HG03095 (cell line): ENCODE measurements at regions not wholly inside any gene's neighbourhood (a gene's known extent, or its start where the extent isn't known, plus 50 kb on each side); places are given as distances from the start of the nearest gene placed in this dataset.
"Not testable (repeated sequence)": the region's sequence is repeated elsewhere in the genome, so short reads cannot be mapped to it uniquely, and the experiment has no call there.

ENCODE experiments used
- ATAC-seq: cut with Tn5 transposase; IDR thresholded peaks from one replicate; pipeline ENCODE4 v1.9.1; 2021; ENCODE audit warnings: moderate library complexity; ENCODE audit not compliant: unreplicated experiment

- no peak for ATAC-seq
These were observed 60.2 kb downstream of the TFPI2 start for GRCh38 chr7:93830141-93830925.

GRCh38 chr7:93828260-93828659 lies 62.3 kb downstream of the TFPI2 start:
- peak; percentile 74 for ATAC-seq

DNA sequence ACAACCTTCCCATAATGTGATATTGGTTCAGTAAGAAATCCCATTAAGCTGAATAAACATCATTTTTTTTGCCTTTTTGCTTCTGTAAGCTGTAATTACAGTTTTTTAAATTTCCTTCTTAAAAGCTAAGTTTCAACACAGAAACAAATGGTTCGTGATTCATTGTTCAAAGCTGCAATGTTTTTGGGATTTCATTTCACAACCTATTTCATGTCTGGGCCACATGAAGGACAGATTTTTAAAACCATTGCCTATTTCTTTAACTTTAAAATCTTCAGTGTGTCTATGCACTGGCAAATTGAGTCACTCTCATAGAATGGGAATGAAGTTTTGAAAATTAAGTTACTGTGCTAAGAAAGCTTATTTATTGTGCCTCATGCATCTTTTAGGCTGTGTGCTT lies 66.9 kb downstream of the TFPI2 start:
- ATAC-seq, result no peak

DNA sequence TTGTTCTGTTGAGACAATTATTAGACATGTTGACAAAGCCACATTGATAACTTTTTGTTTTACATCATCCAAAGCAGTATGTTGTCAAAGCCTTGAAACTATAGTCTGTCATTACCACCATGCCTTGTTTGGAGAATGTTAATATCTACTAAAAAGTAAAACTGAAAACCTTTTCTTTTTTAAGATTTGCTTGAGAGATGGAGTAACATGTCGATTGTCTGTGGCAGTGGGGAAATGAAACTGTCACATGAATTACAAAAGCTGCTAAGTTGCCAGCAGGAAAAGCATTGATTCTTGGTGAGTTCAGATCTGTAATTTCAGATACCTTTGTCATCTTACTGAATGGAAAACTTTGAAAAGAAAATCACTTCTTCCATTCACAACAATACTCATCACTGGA lies 69.1 kb downstream of the TFPI2 start:
- ATAC-seq, result no peak

DNA sequence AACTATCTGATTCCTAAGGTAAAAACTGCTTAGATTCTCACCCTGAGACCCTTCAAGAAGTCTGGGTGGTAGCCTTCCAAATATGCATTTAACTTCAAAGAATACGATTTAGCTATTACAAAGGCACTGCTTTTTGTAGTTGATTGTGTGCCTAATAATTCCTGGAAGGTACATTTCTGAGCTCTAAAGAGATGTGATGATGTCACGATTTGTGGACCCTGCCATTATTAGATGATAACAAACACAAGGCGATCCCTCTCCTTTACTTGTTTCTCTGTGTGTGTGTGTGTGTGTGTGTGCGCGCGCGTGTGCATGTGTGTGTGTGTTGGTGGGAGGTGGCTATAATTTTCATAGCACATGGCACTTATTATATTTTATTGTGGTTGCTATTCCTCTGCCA lies 70.9 kb downstream of the TFPI2 start:
- ATAC-seq, result no peak

GRCh38 chr7:93817526-93817925 lies 73.0 kb downstream of the TFPI2 start:
- no peak for ATAC-seq

DNA sequence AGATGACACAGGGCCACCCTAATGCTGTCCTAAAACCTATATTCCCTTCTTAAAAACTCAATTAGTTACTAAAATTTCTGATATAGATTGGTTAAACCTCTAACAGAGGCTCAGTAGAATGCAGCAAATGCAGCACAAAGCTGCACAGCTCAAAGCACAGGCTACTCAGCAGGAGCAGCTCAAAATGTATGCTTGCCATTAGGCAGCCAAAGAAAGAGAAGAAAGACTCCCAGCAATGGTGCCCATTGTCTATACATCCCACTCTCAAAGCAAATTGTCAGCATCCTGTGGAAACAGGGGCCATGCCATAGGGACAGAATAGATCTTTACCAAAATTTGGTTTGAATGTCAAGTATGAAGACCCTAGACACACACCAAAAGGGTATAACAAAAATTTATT lies 73.5 kb downstream of the TFPI2 start:
- ATAC-seq, result no peak

- no peak for ATAC-seq
These were observed 77.0 kb downstream of the TFPI2 start for GRCh38 chr7:93813514-93813913.

- ATAC-seq, result no peak
These were observed 78.5 kb downstream of the TFPI2 start for GRCh38 chr7:93812061-93812460.

DNA sequence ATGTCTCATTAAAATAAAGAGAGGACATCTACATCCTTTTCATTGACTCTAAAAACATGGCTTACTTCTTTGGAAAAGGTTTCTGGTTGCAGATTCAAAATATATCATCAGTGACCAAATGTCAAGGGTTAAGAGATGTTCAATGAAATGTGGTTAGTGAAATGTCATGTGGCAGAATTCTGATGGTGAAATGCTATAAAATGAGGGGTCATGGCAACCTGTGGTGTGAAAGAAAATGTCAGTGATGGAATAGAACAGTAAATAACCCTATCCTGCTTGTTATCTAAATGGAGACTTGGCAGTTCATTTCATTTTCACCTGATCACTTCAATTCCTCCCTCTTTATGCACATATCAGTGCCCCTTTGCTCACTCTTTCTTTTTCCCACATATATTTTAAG lies 79.4 kb downstream of the TFPI2 start:
- no peak for ATAC-seq

- no peak for ATAC-seq
These were observed 80.0 kb downstream of the TFPI2 start for GRCh38 chr7:93810561-93810960.

DNA sequence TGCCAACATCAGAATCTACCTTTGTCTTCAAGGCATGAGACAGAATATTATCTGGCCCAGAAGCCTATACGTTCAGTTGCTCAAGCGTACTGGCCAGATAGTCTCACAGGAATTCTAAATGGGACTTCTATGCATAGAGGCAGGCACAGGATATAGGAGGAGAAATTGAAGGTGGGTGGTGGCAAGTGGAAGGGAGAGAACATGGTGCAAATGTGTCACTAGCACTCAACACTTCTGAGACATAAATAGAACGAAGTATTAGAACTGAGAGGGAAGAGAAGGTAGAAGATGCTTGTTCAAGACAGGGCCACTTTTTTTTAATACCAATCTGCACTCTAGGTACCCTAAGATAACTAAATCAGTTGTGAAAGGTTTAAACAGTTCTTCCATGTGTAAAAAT lies 85.8 kb downstream of the TFPI2 start:
- ATAC-seq, result no peak

GRCh38 chr7:93799750-93800357 lies 90.7 kb downstream of the TFPI2 start:
- ATAC-seq, result no peak

- not testable (repeated sequence) for ATAC-seq
These were observed 97.4 kb downstream of the TFPI2 start for GRCh38 chr7:93793084-93793697.

DNA sequence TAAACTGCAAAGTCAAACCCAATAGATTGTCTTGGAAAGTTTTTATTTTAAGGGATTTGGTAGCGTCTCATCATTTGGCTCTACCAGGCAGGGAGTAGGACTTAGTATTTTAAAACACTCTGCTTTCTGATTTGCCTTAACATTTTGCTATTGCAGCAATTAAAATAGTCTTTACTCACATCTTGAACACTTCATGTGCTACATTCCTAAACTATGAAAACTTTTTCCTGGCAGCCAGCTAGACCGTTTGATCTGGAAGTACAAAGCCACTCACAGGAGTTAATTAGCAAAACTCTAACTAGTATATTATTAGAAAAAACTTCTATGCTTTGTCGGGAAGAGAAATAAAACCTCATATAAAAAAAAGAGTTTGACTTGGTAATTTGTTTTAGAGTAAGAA lies 111.4 kb downstream of the TFPI2 start:
- no peak for ATAC-seq

- ATAC-seq, result no peak
These were observed 112.2 kb downstream of the TFPI2 start for GRCh38 chr7:93778384-93778783.

- no peak for ATAC-seq
These were observed 117.1 kb downstream of the TFPI2 start for GRCh38 chr7:93773446-93773845.

- no peak for ATAC-seq
These were observed 125.1 kb downstream of the TFPI2 start for GRCh38 chr7:93765475-93765874.

- no peak for ATAC-seq
These were observed 131.9 kb downstream of the TFPI2 start for GRCh38 chr7:93758631-93759030.

- no peak for ATAC-seq
These were observed 133.1 kb downstream of the TFPI2 start for GRCh38 chr7:93757426-93757825.

GRCh38 chr7:93756890-93757289 lies 133.7 kb downstream of the TFPI2 start:
- no peak for ATAC-seq

DNA sequence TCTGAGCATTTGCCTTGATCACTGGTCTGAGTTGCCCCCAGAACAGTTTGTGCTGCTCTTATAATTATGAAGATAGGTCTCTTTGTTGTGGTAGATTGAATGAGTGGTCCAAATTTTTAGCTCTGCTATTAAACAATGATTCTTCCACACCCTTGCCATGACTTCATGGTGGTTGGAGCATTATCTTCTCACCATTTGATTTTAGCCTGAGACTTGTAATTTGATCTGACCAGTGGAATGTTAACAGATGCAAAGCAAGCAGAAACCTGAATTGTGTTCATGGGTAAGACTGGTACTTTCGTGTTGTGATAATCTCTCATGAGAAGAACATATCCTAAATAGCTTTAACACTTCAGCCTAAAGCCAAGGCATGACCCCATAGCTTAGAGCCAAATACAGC lies 139.1 kb downstream of the TFPI2 start:
- ATAC-seq, result no peak
